T-helper 9 cell (primary cell): ENCODE measurements at regions not wholly inside any gene's neighbourhood (a gene's known extent, or its start where the extent isn't known, plus 50 kb on each side); places are given as distances from the start of the nearest gene placed in this dataset.

Source experiments
- DNase-seq: peaks from one replicate; pipeline ENCODE4 v3.0.0-alpha.2; 2020

DNA sequence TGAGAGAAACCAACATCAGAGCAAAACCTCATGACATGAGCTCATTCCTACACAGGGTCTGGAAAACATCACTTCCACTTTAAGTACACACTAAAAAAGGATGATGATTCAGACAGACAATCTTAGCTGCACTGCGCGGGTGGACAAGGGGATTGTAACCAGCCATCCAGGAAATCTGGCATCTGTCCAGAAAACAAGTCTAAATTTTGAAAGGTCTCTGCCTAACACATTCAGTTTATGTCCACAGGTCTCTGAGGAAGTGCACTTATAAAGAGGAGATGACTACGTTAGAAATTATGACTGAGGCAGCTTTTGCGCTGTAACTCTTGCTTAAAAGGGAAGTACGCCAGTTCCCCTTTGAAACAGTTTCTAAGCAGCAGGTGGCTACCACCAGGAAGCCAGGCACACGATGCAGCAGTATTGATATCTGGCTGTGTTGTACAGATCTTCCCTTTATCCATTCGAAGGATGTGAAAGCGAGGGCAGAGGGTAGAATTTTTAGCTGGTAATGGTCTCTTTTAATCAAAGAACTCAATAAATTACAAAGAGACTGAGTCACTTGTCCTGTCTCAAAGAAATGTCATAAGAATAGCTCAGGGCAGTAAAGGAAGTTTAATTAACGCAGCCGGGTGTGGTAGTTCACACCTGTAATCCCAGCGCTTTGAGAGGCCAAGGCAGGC, 128.0 kb downstream of the SETD4 start:
- no peak for DNase-seq

DNA sequence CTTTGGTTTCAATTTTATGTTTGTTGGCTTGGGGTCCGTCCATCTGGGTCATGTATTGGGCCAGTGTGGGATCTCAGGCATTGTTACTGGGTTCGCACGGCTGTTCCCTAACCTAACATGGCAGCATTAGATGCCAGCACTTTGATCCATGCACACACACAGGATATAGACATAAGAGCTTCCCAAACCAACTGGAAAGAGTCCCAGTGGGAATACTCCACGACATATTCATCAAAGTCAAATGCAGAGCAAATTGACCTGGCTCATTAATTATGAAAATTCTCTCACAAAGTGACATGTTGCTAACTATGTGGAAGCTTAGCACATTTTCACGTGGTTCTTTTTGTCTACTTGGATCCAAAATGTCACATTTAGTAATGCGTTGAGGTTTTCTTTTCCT, 130.4 kb downstream of the SETD4 start:
- no peak for DNase-seq

DNA sequence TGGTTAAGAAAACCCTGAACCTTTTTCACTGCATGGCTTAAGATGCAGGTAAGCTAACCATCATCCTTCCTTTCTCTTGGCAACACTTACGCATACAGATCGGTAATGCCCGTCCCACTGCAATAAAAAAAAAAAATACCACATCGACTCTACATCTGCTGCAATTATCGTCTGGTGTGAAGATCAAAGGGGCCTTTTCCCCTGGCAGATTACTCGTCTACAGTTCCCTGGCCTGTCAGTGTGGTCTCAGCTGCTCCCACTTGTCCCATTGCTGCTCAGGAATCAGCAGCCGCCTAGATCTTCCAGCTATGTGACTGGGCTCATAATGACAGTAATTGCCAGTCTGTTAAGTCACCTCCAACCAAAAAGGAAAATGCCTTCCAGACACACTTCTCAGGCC, 133.1 kb downstream of the SETD4 start:
- no peak for DNase-seq

- DNase-seq: no peak
Observed at GRCh38 chr21:35926003-35926740, 134.2 kb downstream of the SETD4 start.

- DNase-seq: no peak
Observed at GRCh38 chr21:35925497-35925896, 134.8 kb downstream of the SETD4 start.

DNA sequence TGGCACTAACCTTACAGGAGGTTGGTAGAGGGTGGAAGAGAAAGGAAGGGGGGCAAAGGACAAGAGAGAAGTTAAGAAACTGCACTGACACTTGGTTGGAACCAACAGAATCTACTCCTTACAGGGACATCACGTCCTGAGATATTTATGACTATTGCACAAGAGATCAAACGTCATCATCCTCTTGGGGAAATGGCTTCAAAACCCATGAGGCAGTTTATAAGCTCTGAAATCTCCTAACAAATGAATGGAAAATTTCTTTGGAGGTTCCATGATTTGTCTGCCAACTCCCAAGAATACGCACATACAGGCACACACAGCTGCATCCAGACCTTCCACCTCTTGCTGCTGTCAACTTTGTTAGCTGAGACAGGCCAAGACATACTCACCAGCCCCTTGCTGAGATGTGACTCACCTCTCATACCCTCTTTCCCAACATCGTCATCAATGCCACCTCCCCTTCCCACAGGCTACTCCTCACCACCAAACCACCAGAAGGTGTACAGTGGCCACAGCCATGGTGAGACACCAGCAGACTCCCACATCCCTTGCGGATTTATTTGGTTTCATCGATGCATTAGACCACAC, 135.5 kb downstream of the SETD4 start:
- no peak for DNase-seq

- no peak for DNase-seq
Observed at GRCh38 chr21:35923971-35924370, 136.4 kb downstream of the SETD4 start.

- DNase-seq: no peak
Observed at GRCh38 chr21:35922618-35923017, 137.7 kb downstream of the SETD4 start.

DNA sequence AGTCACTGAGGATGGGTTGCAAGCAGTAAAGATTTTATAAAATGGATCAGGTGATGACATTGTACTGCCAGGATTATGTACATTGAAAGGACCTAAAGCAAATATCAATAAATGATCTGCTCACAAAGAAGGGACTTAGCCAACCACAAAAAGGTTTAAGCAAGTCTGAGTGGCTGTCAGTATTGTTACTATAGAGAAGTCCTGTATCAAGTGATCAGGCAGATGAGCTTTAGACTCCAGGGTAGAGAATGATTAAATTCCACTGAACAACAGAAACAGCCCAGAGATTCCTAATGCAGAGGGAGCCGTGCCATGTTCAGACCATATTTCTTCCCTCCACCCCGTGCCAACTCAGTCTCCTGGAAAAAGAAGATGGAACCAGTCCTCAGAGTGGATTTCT, 138.9 kb downstream of the SETD4 start:
- DNase-seq: no peak

DNA sequence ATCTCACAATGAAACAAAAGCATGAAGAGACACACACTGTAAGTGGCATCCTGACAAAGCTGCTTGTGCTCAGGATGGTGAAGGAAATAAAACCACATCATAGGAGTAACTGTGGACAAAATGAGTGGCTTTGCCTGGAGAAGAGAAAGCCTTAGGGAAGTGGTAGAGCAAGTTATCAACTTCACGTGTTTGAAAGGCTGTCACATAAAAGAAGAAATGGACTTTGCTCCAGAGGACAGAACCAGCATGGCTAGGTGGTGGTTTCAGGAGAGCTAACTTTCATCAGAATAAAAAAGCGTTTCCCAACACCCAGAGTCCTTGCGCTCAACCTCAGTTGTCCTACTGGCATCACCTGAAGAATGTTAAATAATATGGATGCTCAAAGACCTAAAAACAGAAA, 139.9 kb downstream of the SETD4 start:
- DNase-seq: no peak

GRCh38 chr21:35915030-35915429, 145.3 kb downstream of the SETD4 start:
- no peak for DNase-seq

GRCh38 chr21:35911412-35912191, 148.7 kb downstream of the SETD4 start:
- no peak for DNase-seq

- no peak for DNase-seq
Observed at GRCh38 chr21:35909456-35910223, 150.7 kb downstream of the SETD4 start.

GRCh38 chr21:35908311-35909078, 151.8 kb downstream of the SETD4 start:
- DNase-seq: no peak

- no peak for DNase-seq
Observed at GRCh38 chr21:35906586-35906985, 153.7 kb downstream of the SETD4 start.

DNA sequence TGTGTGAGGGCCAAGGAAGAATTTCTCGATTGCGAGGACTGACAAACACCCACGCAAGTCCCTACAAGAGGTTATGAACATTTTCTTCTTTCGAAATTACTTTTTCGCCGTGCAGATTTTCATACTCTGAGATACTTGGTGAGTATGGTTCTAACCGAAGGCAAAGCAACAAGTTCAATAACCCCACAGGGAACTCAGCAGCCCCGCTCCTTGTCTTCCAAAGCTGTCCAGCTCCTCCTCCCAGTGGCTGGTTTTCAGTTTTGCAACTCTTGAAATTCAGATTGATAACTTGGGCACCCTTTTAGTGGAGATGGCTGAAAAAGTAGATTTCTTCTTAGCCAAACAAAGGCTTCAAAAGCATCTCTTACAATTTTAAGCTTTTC, 154.4 kb downstream of the SETD4 start:
- no peak for DNase-seq

DNA sequence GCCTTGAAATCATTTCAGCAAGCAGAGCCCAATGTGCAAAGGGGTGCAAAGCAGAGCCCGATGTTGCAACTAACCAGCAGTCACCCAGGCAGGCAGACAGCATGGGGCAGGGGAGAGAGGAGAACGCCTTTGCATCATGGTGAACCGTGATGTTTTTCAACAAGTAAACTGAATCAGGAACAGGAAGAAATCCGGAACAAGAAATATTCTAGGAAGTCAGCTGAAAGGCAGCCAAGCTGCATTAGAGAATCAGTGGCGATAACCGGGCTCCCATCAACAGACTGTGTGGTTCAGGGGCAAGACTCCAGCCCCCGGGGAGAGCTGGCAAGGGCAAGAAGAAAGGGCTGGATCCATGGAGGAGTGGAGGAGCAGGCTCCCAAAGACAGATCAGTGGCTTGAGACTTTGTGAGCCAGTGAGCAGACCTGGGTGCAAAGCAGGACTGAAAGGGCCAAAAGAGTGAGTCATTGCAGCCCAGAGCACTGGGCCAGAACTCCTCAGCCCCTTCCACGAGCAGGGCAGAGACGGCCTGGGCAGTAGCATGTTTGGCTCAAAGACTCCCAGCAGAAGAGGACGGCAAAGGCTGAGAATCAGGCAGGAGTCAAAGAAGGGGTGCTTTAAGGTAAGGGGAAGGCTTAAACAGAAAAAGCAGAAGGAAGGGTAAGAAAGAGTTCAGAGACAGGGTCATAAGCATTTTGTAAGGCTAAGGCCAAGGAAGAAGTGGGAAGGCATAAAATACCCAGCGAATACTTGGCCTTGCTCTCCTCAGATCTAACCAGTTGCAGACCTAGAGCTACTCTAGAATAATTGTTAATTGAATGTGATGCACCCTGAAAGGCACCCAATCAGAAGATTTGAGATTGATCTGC, 155.0 kb downstream of the SETD4 start:
- DNase-seq: no peak

GRCh38 chr21:35900539-35900938, 159.8 kb downstream of the SETD4 start:
- DNase-seq: no peak

GRCh38 chr21:35896060-35896459, 164.3 kb downstream of the SETD4 start:
- no peak for DNase-seq

- no peak for DNase-seq
Observed at GRCh38 chr21:35895598-35895997, 164.7 kb downstream of the SETD4 start.

- no peak for DNase-seq
Observed at GRCh38 chr21:35893156-35893555, 167.2 kb downstream of the SETD4 start.
